ENCODE measurements at regions not wholly inside any gene's neighbourhood (a gene's known extent, or its start where the extent isn't known, plus 50 kb on each side); places are given as distances from the start of the nearest gene placed in this dataset.

DNA sequence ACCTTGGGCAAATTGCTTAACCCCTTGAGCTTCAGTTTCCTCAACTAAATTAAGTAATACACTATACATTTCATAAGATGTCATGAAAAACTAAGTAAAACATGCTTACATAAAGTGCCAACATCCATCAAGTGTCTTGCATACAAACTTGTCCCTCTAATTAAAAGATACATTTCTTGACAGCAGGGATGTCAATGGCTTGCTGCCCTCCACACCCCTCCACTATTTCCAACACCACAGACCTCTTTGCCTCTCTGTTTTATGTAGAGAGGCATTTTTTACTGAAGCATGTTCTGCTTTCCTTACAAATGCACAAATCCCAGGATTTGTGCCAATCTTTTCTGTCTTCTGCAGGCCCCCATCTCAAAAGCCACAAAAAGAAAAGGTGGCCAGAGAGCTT lies 89.0 kb upstream of the HOXC13 start:
- H3K4ac ChIP-seq (replicated peaks; ENCODE audit: insufficient read length, low read depth, low read length) = no peak overlapping the region
- H3K27ac ChIP-seq (ENCODE audit: low read depth, low read length) = no peak overlapping the region
- no peaks in the 10 kb centered on the region for H3K9me3 ChIP-seq (ENCODE audit: insufficient read depth in 2 of 2, low read depth in 1 of 2, low read length in 1 of 2)
- H2AFZ ChIP-seq (ENCODE audit: low read length) = no peak overlapping the region
- H4K91ac ChIP-seq (replicated peaks; ENCODE audit: insufficient read length, low read length) = no peak overlapping the region
- H3K14ac ChIP-seq (ENCODE audit: insufficient read length) = no peak overlapping the region
- H2BK12ac ChIP-seq (ENCODE audit: low read depth, low read length) = no peak overlapping the region
- H3K4me1 ChIP-seq (replicated peaks in 1 of 4; ENCODE audit: control insufficient read depth in 3 of 4, insufficient read depth in 4 of 4, low read length in 3 of 4) = peaks cover 0 to 2% (median 0%) of the 10 kb centered on the region in 4 experiments; a peak in 1 of 7 replicates
- no peak overlapping the region for H2AK5ac ChIP-seq (ENCODE audit: low read depth, low read length)
- no peak overlapping the region for H2BK5ac ChIP-seq (ENCODE audit: low read depth, low read length)
- no peak overlapping the region for H4K5ac ChIP-seq (ENCODE audit: insufficient read length, low read depth, low read length)
- no peak overlapping the region for H3K4me3 ChIP-seq (ENCODE audit: extremely low read depth in 1 of 4, insufficient read depth in 2 of 4, low read depth in 3 of 4, low read length in 4 of 4)
- no peak overlapping the region for H3K56ac ChIP-seq (replicated peaks; ENCODE audit: insufficient read length, low read depth, low read length)
- DNase-seq (ENCODE audit: low read depth in 1 of 2, low spot score in 2 of 2) (no peak), FAIRE-seq (no peak)
- H3K4me2 ChIP-seq (ENCODE audit: insufficient read depth in 1 of 2, low read depth in 2 of 2, low read length in 2 of 2) = no peak overlapping the region
- H3K23ac ChIP-seq (ENCODE audit: insufficient read length) = no peak overlapping the region
- no peak overlapping the region for H2BK20ac ChIP-seq (ENCODE audit: low read length)
- no peaks in the 10 kb centered on the region for H3K79me2 ChIP-seq (ENCODE audit: control insufficient read depth in 1 of 2, insufficient read depth in 2 of 2, low read length in 2 of 2)
- no peak overlapping the region for H2BK15ac ChIP-seq (ENCODE audit: low read length)
- no peak overlapping the region for H3K9ac ChIP-seq (replicated peaks in 1 of 4; ENCODE audit: extremely low read depth in 1 of 4, low read depth in 3 of 4, low read length in 3 of 4)
- POLR2A ChIA-PET (ENCODE audit: partially characterized antibody) = interaction anchor here (0.8 kb wide), 1 partner anchor 9 kb away, joined by 3 read pairs; no protein-coding TSS in a partner anchor
- no peaks in the 10 kb centered on the region for H3K79me1 ChIP-seq (ENCODE audit: low read depth, low read length)
- no peaks in the 10 kb centered on the region; a peak in 1 of 7 replicates for H3K27me3 ChIP-seq (replicated peaks in 1 of 4; ENCODE audit: control insufficient read depth in 3 of 4, extremely low read depth in 1 of 4, insufficient read depth in 3 of 4, low read length in 3 of 4)
- H2BK120ac ChIP-seq (replicated peaks; ENCODE audit: low read depth, low read length) = no peak overlapping the region
- H4K20me1 ChIP-seq (replicated peaks in 1 of 2; ENCODE audit: control insufficient read depth in 1 of 2, insufficient read depth in 2 of 2, low read length in 2 of 2) = no peaks in the 10 kb centered on the region
- no peak overlapping the region for H4K8ac ChIP-seq (ENCODE audit: extremely low read depth, insufficient read depth, low read length)
- no peak overlapping the region for H3K18ac ChIP-seq (ENCODE audit: extremely low read depth, low read length)
- H3K23me2 ChIP-seq (ENCODE audit: low read depth, low read length) = no peaks in the 10 kb centered on the region
- H3K36me3 ChIP-seq (ENCODE audit: control insufficient read depth in 2 of 4, insufficient read depth in 4 of 4, low read length in 3 of 4) = no peaks in the 10 kb centered on the region
- CTCF ChIA-PET (ENCODE audit: partially characterized antibody) = interaction anchor here (0.7 to 1.5 kb wide), 4 partner anchors 20 to 104 kb away, joined by 3 to 5 read pairs (median 3); no protein-coding TSS in a partner anchor
- no peak for TF ChIP-seq KDM1A (IDR thresholded peaks at IDR 0.05; ENCODE audit: borderline replicate concordance, low read length)
- no peak for TF ChIP-seq NRF1 (IDR thresholded peaks at IDR 0.05; ENCODE audit: low read depth, low read length)
- TF ChIP-seq BACH1 (IDR thresholded peaks at IDR 0.05; ENCODE audit: low read length) = no peak
- no peak for TF ChIP-seq BCL11A (IDR thresholded peaks at IDR 0.05; ENCODE audit: low read depth in 2 of 2, low read length in 2 of 2)
- no peak for TF ChIP-seq E2F6 (IDR thresholded peaks at IDR 0.05)
- no peak for TF ChIP-seq JUN (IDR thresholded peaks at IDR 0.05; ENCODE audit: low read depth, low read length)
- TF ChIP-seq KDM5A (IDR thresholded peaks at IDR 0.05; ENCODE audit: low read length) = no peak
- TF ChIP-seq BRCA1 (IDR thresholded peaks at IDR 0.05; ENCODE audit: low read depth, low read length) = no peak
- no peak for TF ChIP-seq SAP30 (IDR thresholded peaks at IDR 0.05; ENCODE audit: insufficient read depth, insufficient replicate concordance, low read length)
- TF ChIP-seq EGR1 (IDR thresholded peaks at IDR 0.05; ENCODE audit: borderline replicate concordance, low read depth, low read length) = no peak
- no peak for TF ChIP-seq TAF1 (IDR thresholded peaks at IDR 0.05; ENCODE audit: low read depth, low read length)
- TF ChIP-seq CHD1 (IDR thresholded peaks at IDR 0.05; ENCODE audit: low read depth, low read length) = no peak
- no peak for TF ChIP-seq YY1 (IDR thresholded peaks at IDR 0.05; ENCODE audit: low read depth, low read length)
- TF ChIP-seq RFX5 (IDR thresholded peaks at IDR 0.05; ENCODE audit: borderline replicate concordance, low read depth, low read length) = no peak
- TF ChIP-seq CEBPB (IDR thresholded peaks at IDR 0.05; ENCODE audit: low read depth, low read length) = no peak
- no peak for TF ChIP-seq SP2 (IDR thresholded peaks at IDR 0.05; ENCODE audit: low read length)
- TF ChIP-seq RXRA (IDR thresholded peaks at IDR 0.05; ENCODE audit: insufficient read depth, low read depth, low read length) = no peak

All from H1 (cell line).